IMR-90 (cell line): ENCODE measurements at regions not wholly inside any gene's neighbourhood (a gene's known extent, or its start where the extent isn't known, plus 50 kb on each side); places are given as distances from the start of the nearest gene placed in this dataset.
A peak's percentile ranks its signal among the peaks of the same experiment; 100 is the strongest.

Experiments used
- ATAC-seq: fragments of 200-7000 bp; cut with Tn5 transposase; 2 replicates; pipeline ENCODE4 v1.9.1; 2020; ENCODE audit warnings: low read depth, mild to moderate bottlenecking, moderate library complexity
- BruUV-seq: library from RNA; stranded (reverse); fragments of 400-500 nt; replicated peaks from 2 replicates; lab custom pipeline; 2021; lab: Mats Ljungman, UMichigan
- CTCF ChIA-PET: fragments of 300-600 bp; formaldehyde crosslinking; extraction: SDS; loops from one replicate; lab custom pipeline; 2021; ENCODE audit warnings: antibody characterized with exemption; lab: Yijun Ruan, JAX
- POLR2A ChIA-PET: fragments of 300-600 bp; sonication (Branson Sonifier 250); formaldehyde crosslinking; loops from one replicate; lab custom pipeline; 2022; ENCODE audit warnings: antibody characterized with exemption; ENCODE audit not compliant: unreplicated experiment; lab: Charles Lee
- DNase-seq: peaks from one replicate; pipeline ENCODE4 v3.0.0; 2013
- H2AFZ ChIP-seq: replicated peaks from 2 replicates; pipeline ENCODE3; 2013; ENCODE audit warnings: low read length, mild to moderate bottlenecking; ENCODE audit not compliant: poor library complexity
- H2AK5ac ChIP-seq: 2 replicates; pipeline ENCODE4 v1.6.1; 2013; ENCODE audit warnings: low read depth, low read length, inconsistent platforms
- H2AK9ac ChIP-seq: replicated peaks from 2 replicates; pipeline ENCODE3; 2013; ENCODE audit warnings: mild to moderate bottlenecking, low read depth, low read length, moderate library complexity; ENCODE audit not compliant: poor library complexity
- H2BK120ac ChIP-seq: 2 replicates; pipeline ENCODE4 v1.6.1; 2013; ENCODE audit warnings: low read depth, low read length, inconsistent platforms
- H2BK15ac ChIP-seq: 3 replicates; pipeline ENCODE4 v1.6.1; 2013; ENCODE audit warnings: low read depth, low read length, inconsistent platforms
- H2BK20ac ChIP-seq: 2 replicates; pipeline ENCODE4 v1.6.1; 2013; ENCODE audit warnings: low read depth, mild to moderate bottlenecking, inconsistent platforms, low read length, moderate library complexity
- H2BK5ac ChIP-seq: 2 replicates; pipeline ENCODE4 v1.6.1; 2013; ENCODE audit warnings: mild to moderate bottlenecking, low read depth, low read length, inconsistent platforms; ENCODE audit not compliant: poor library complexity, severe bottlenecking
- H3K14ac ChIP-seq: replicated peaks from 2 replicates; pipeline ENCODE4 v1.6.1; 2013; ENCODE audit warnings: low read depth, low read length, inconsistent platforms
- H3K18ac ChIP-seq: 2 replicates; pipeline ENCODE4 v1.6.1; 2013; ENCODE audit warnings: low read depth, low read length, control low read depth
- H3K23ac ChIP-seq: 2 replicates; pipeline ENCODE4 v1.6.1; 2013; ENCODE audit warnings: low read depth, low read length, inconsistent platforms
- H3K27ac ChIP-seq: 2 replicates; pipeline ENCODE4 v1.5.1; 2013; ENCODE audit warnings: mild to moderate bottlenecking, control low read depth, low read length; ENCODE audit not compliant: insufficient read depth
- H3K27me3 ChIP-seq: 2 replicates; pipeline ENCODE4 v1.6.1; 2013; ENCODE audit warnings: low read length; ENCODE audit not compliant: control insufficient read depth, insufficient read depth
- H3K36me3 ChIP-seq: 2 replicates; pipeline ENCODE4 v1.6.1; 2013; ENCODE audit warnings: low read length, mixed read lengths; ENCODE audit not compliant: control insufficient read depth, insufficient read depth
- H3K4ac ChIP-seq: 2 replicates; pipeline ENCODE4 v1.6.1; 2013; ENCODE audit warnings: low read depth, low read length, inconsistent platforms
- H3K4me1 ChIP-seq: 2 replicates; pipeline ENCODE4 v1.6.1; 2013; ENCODE audit warnings: low read length, mixed read lengths; ENCODE audit not compliant: control insufficient read depth, insufficient read depth
- H3K4me2 ChIP-seq: 2 replicates; pipeline ENCODE4 v1.6.1; 2013; ENCODE audit warnings: low read depth, mild to moderate bottlenecking, control low read depth, low read length, moderate library complexity
- H3K4me3 ChIP-seq: 2 replicates; pipeline ENCODE4 v1.5.1; 2013; ENCODE audit warnings: low read depth, mild to moderate bottlenecking, control low read depth, low read length, moderate library complexity; ENCODE audit not compliant: insufficient read depth
- H3K56ac ChIP-seq: 2 replicates; pipeline ENCODE4 v1.6.1; 2013; ENCODE audit warnings: low read length, inconsistent platforms; ENCODE audit not compliant: insufficient read depth; ENCODE audit errors: extremely low read depth
- H3K79me1 ChIP-seq, 2 experiments: 2 replicates each; pipeline ENCODE4 v1.6.1; 2013; ENCODE audit warnings: low read length in 2 of 2, inconsistent platforms in 1 of 2, low read depth in 1 of 2
- H3K9ac ChIP-seq: 2 replicates; pipeline ENCODE4 v1.6.1; 2013; ENCODE audit warnings: low read depth, low read length, control low read depth
- H3K9me1 ChIP-seq: 2 replicates; pipeline ENCODE4 v1.6.1; 2013; ENCODE audit warnings: low read length, inconsistent platforms; ENCODE audit not compliant: insufficient read depth
- H3K9me3 ChIP-seq: 2 replicates; pipeline ENCODE4 v1.6.1; 2013; ENCODE audit warnings: low read length; ENCODE audit not compliant: control insufficient read depth, insufficient read depth
- H4K20me1 ChIP-seq: 2 replicates; pipeline ENCODE4 v1.6.1; 2013; ENCODE audit warnings: low read length, inconsistent platforms; ENCODE audit not compliant: insufficient read depth
- H4K5ac ChIP-seq: 2 replicates; pipeline ENCODE4 v1.6.1; 2013; ENCODE audit warnings: mild to moderate bottlenecking, low read depth, low read length, control low read depth
- H4K8ac ChIP-seq, 2 experiments: 2 replicates each; pipeline ENCODE4 v1.6.1; 2013; ENCODE audit warnings: low read depth in 2 of 2, low read length in 2 of 2, control low read depth in 1 of 2, inconsistent platforms in 1 of 2
- H4K91ac ChIP-seq: 2 replicates; pipeline ENCODE4 v1.6.1; 2013; ENCODE audit warnings: low read depth, low read length, inconsistent platforms; ENCODE audit not compliant: insufficient read depth
- BHLHE40 ChIP-seq: fragments of 150-350 bp; IDR thresholded peaks from 2 replicates; pipeline ENCODE4 v1.6.1; 2016; ENCODE audit warnings: mild to moderate bottlenecking, low read depth, low read length
- CEBPB ChIP-seq: IDR thresholded peaks from 2 replicates; pipeline ENCODE4 v1.6.1; 2012; ENCODE audit warnings: low read depth, low read length, improper control_type of control experiment
- CHD1 ChIP-seq: IDR thresholded peaks from 2 replicates; pipeline ENCODE4 v1.6.1; 2012; ENCODE audit warnings: low read depth, low read length, improper control_type of control experiment
- MAFK ChIP-seq: IDR thresholded peaks from 2 replicates; pipeline ENCODE4 v1.6.1; 2012; ENCODE audit warnings: low read depth, low read length, improper control_type of control experiment
- MAZ ChIP-seq: IDR thresholded peaks from 2 replicates; pipeline ENCODE4 v1.6.1; 2012; ENCODE audit warnings: low read depth, mild to moderate bottlenecking, low read length, improper control_type of control experiment, moderate library complexity, borderline replicate concordance
- MXI1 ChIP-seq: IDR thresholded peaks from 2 replicates; pipeline ENCODE4 v1.6.1; 2012; ENCODE audit warnings: low read depth, mild to moderate bottlenecking, low read length, moderate library complexity, borderline replicate concordance
- NFE2L2 ChIP-seq: fragments of 150-350 bp; IDR thresholded peaks from 2 replicates; pipeline ENCODE4 v1.6.1; 2016; ENCODE audit warnings: low read depth, mild to moderate bottlenecking, low read length
- POLR2A ChIP-seq: IDR thresholded peaks from 2 replicates; pipeline ENCODE4 v1.6.1; 2012; ENCODE audit warnings: mild to moderate bottlenecking, low read depth, low read length
- RAD21 ChIP-seq: IDR thresholded peaks from 2 replicates; pipeline ENCODE4 v1.6.1; 2012; ENCODE audit warnings: low read length, improper control_type of control experiment
- RCOR1 ChIP-seq: IDR thresholded peaks from 2 replicates; pipeline ENCODE4 v1.6.1; 2012; ENCODE audit warnings: mild to moderate bottlenecking, low read length, improper control_type of control experiment; ENCODE audit not compliant: insufficient replicate concordance
- RFX5 ChIP-seq: IDR thresholded peaks from 2 replicates; pipeline ENCODE4 v1.8.0; 2012; ENCODE audit warnings: low read depth, mild to moderate bottlenecking, low read length, moderate library complexity
- dilution Hi-C: fragments of 300-500 bp; cut with HindIII; formaldehyde crosslinking; loops from one replicate; pipeline ENCODE4 v1.14.3; 2018; ENCODE audit warnings: low sequenced_read_pairs; ENCODE audit not compliant: unreplicated experiment
- in situ Hi-C: fragments of 300-500 bp; cut with MboI; formaldehyde crosslinking; loops from 3 replicates; pipeline ENCODE4 v1.14.3; 2019; ENCODE audit warnings: low sequenced_read_pairs, inconsistent platforms, mixed read lengths
- intact Hi-C: fragments of 100-400 bp; cut with micrococcal nuclease; formaldehyde crosslinking; loops from 2 replicates; pipeline ENCODE4 v1.10.0; 2022
- TF ChIP-seq, protein P1 (sequence below): fragments of 150-350 bp; IDR thresholded peaks from 2 replicates; pipeline ENCODE4 v1.6.1; 2016; ENCODE audit warnings: low read depth, mild to moderate bottlenecking, low read length, moderate library complexity, borderline replicate concordance
- TF ChIP-seq, protein P2 (sequence below): conservative IDR thresholded peaks from 2 replicates; pipeline ENCODE4 v1.5.1; 2012; ENCODE audit warnings: mild to moderate bottlenecking, low read depth, low read length, improper control_type of control experiment

DNA sequence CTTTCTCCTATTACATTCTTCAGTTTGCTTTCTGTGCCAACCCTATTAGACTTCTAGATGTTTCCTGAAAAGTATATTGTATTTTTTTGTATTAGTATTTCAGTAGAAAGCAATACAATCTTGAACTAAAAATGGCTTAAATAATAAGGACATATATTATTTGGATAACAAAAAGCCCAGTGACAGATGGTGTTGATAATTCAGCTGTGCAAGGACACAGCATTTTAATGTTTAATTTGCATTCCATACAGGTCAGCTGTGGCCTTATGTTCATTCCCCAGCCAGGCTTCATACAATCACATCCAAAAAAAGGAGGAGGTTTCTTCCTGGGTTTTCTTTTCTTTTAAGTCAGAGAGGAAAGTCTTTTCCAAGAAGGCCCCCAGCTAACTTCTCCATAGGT, 236.9 kb downstream of the CD109 start:
- Histone ChIP-seq H4K91ac (no peak overlapping the region), H2BK20ac (no peak overlapping the region), H4K20me1 (no peaks in the 10 kb centered on the region), H2AFZ (no peak overlapping the region), H3K27me3 (no peaks in the 10 kb centered on the region), H3K79me1 (no peaks in the 10 kb centered on the region), H3K9me3 (peaks cover 7% of the 10 kb centered on the region), H3K36me3 (no peaks in the 10 kb centered on the region), H3K14ac (no peak overlapping the region), H4K5ac (no peak overlapping the region), H2BK15ac (no peak overlapping the region), H2BK5ac (no peak overlapping the region), H3K4ac (no peak overlapping the region), H3K9me1 (0 out of 2 replicates have a peak, but pooled peaks cover 8% of the 10 kb centered on the region), H2AK5ac (no peak overlapping the region), H3K27ac (no peak overlapping the region), H3K18ac (no peak overlapping the region), H2BK120ac (no peak overlapping the region), H3K4me2 (no peak overlapping the region), H3K4me3 (no peak overlapping the region), H3K23ac (no peak overlapping the region), H3K9ac (no peak overlapping the region), H4K8ac (no peak overlapping the region), H3K4me1 (peaks cover 5% of the 10 kb centered on the region), H2AK9ac (no peak overlapping the region), H3K56ac (no peak overlapping the region)
- dilution Hi-C loops: no loop called here
- no peak for DNase-seq
- peak; percentile 24; the same call in 1 of the 2 replicates for ATAC-seq
- CTCF ChIA-PET: no interaction called here
- in situ Hi-C loops: no loop called here
- TF ChIP-seq MAZ (no peak), MXI1 (no peak), POLR2A (no peak), NFE2L2 (no peak), BHLHE40 (no peak), RFX5 (no peak), RAD21 (no peak), CHD1 (no peak), RCOR1 (no peak), MAFK (no peak), CEBPB (no peak)
- TF ChIP-seq, protein P1, sequence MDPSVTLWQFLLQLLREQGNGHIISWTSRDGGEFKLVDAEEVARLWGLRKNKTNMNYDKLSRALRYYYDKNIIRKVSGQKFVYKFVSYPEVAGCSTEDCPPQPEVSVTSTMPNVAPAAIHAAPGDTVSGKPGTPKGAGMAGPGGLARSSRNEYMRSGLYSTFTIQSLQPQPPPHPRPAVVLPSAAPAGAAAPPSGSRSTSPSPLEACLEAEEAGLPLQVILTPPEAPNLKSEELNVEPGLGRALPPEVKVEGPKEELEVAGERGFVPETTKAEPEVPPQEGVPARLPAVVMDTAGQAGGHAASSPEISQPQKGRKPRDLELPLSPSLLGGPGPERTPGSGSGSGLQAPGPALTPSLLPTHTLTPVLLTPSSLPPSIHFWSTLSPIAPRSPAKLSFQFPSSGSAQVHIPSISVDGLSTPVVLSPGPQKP: no peak
- TF ChIP-seq, protein P2, sequence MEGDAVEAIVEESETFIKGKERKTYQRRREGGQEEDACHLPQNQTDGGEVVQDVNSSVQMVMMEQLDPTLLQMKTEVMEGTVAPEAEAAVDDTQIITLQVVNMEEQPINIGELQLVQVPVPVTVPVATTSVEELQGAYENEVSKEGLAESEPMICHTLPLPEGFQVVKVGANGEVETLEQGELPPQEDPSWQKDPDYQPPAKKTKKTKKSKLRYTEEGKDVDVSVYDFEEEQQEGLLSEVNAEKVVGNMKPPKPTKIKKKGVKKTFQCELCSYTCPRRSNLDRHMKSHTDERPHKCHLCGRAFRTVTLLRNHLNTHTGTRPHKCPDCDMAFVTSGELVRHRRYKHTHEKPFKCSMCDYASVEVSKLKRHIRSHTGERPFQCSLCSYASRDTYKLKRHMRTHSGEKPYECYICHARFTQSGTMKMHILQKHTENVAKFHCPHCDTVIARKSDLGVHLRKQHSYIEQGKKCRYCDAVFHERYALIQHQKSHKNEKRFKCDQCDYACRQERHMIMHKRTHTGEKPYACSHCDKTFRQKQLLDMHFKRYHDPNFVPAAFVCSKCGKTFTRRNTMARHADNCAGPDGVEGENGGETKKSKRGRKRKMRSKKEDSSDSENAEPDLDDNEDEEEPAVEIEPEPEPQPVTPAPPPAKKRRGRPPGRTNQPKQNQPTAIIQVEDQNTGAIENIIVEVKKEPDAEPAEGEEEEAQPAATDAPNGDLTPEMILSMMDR: no peak
- POLR2A ChIA-PET: no interaction called here
- intact Hi-C loops: no loop called here
- BruUV-seq: no TSS peak
